RWPE2 (cell line): ENCODE measurements at regions not wholly inside any gene's neighbourhood (a gene's known extent, or its start where the extent isn't known, plus 50 kb on each side); places are given as distances from the start of the nearest gene placed in this dataset.

ENCODE experiments used
- ATAC-seq: fragments of 200-7000 bp; cut with Tn5 transposase; 3 replicates; pipeline ENCODE4 v1.9.1; 2021; ENCODE audit warnings: low read depth
- DNase-seq: peaks from one replicate; pipeline ENCODE4 v3.0.0-alpha.2; 2020; ENCODE audit warnings: low spot score
- H3K27ac ChIP-seq: fragments of 450-650 bp; 2 replicates; pipeline ENCODE4 v1.5.1; 2017; ENCODE audit warnings: mild to moderate bottlenecking; ENCODE audit not compliant: poor library complexity, severe bottlenecking
- H3K27me3 ChIP-seq: fragments of 250-450 bp; sonication (Bioruptor Pico); 2 replicates; pipeline ENCODE4 v1.5.1; 2021; ENCODE audit warnings: mild to moderate bottlenecking, moderate library complexity; ENCODE audit not compliant: insufficient read depth, poor library complexity, severe bottlenecking
- H3K36me3 ChIP-seq: fragments of 250-450 bp; sonication (Bioruptor Pico); 2 replicates; pipeline ENCODE4 v1.5.1; 2020; ENCODE audit warnings: low read depth, mild to moderate bottlenecking, moderate library complexity
- H3K4me1 ChIP-seq: fragments of 250-450 bp; sonication (Bioruptor Pico); 2 replicates; pipeline ENCODE4 v1.5.1; 2021; ENCODE audit warnings: mild to moderate bottlenecking, moderate library complexity; ENCODE audit not compliant: insufficient read depth, poor library complexity, severe bottlenecking
- H3K4me3 ChIP-seq: fragments of 250-450 bp; sonication (Bioruptor Pico); 2 replicates; pipeline ENCODE4 v1.5.1; 2021; ENCODE audit warnings: mild to moderate bottlenecking, moderate library complexity; ENCODE audit not compliant: severe bottlenecking
- H3K9me3 ChIP-seq: fragments of 250-450 bp; sonication (Bioruptor Pico); 2 replicates; pipeline ENCODE4 v1.5.1; 2021; ENCODE audit warnings: mild to moderate bottlenecking, moderate library complexity; ENCODE audit not compliant: severe bottlenecking
- TF ChIP-seq, protein P1 (sequence below): fragments of 450-650 bp; IDR thresholded peaks from one replicate; pipeline ENCODE4 v1.5.1; 2017; ENCODE audit warnings: mild to moderate bottlenecking, moderate library complexity; ENCODE audit not compliant: poor library complexity, severe bottlenecking

DNA sequence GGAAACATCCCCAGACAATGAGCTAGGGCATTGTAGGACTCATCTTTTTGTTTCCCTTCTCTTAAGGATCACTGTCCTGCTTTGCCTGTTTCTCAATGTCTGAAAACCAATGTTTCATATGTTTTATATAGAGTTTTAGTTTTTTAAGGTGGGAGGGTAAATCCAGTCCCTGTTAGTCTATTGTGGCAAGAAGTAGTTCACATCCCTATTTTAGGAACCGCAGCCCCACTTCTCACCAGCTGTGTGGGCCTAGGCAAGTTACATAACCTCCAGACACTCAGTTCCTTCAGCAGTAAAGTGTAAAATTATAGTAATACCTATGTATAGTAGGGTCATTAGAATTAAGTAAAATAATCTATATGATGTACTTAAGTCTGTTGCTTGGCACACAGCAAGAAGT lies 105.8 kb upstream of the WLS start:
- no peak for DNase-seq
- H3K4me3 ChIP-seq = no peak overlapping the region

GRCh38 chr1:68332041-68332440 lies 99.7 kb upstream of the WLS start:
- ATAC-seq (no peak), DNase-seq (no peak)
- TF ChIP-seq, protein P1, sequence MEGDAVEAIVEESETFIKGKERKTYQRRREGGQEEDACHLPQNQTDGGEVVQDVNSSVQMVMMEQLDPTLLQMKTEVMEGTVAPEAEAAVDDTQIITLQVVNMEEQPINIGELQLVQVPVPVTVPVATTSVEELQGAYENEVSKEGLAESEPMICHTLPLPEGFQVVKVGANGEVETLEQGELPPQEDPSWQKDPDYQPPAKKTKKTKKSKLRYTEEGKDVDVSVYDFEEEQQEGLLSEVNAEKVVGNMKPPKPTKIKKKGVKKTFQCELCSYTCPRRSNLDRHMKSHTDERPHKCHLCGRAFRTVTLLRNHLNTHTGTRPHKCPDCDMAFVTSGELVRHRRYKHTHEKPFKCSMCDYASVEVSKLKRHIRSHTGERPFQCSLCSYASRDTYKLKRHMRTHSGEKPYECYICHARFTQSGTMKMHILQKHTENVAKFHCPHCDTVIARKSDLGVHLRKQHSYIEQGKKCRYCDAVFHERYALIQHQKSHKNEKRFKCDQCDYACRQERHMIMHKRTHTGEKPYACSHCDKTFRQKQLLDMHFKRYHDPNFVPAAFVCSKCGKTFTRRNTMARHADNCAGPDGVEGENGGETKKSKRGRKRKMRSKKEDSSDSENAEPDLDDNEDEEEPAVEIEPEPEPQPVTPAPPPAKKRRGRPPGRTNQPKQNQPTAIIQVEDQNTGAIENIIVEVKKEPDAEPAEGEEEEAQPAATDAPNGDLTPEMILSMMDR = no peak
- H3K27me3 ChIP-seq = no peaks in the 10 kb centered on the region
- H3K4me1 ChIP-seq = no peaks in the 10 kb centered on the region
- H3K9me3 ChIP-seq = no peaks in the 10 kb centered on the region
- H3K4me3 ChIP-seq = no peak overlapping the region
- H3K27ac ChIP-seq = no peak overlapping the region
- no peaks in the 10 kb centered on the region for H3K36me3 ChIP-seq

More for the DNA sequence above, 105.8 kb upstream of the WLS start:
- no peaks in the 10 kb centered on the region for H3K36me3 ChIP-seq
- no peak overlapping the region for H3K27ac ChIP-seq
- H3K9me3 ChIP-seq = no peaks in the 10 kb centered on the region
- TF ChIP-seq, protein P1 = no peak
- no peaks in the 10 kb centered on the region for H3K27me3 ChIP-seq
- ATAC-seq = no peak
- no peaks in the 10 kb centered on the region for H3K4me1 ChIP-seq

DNA sequence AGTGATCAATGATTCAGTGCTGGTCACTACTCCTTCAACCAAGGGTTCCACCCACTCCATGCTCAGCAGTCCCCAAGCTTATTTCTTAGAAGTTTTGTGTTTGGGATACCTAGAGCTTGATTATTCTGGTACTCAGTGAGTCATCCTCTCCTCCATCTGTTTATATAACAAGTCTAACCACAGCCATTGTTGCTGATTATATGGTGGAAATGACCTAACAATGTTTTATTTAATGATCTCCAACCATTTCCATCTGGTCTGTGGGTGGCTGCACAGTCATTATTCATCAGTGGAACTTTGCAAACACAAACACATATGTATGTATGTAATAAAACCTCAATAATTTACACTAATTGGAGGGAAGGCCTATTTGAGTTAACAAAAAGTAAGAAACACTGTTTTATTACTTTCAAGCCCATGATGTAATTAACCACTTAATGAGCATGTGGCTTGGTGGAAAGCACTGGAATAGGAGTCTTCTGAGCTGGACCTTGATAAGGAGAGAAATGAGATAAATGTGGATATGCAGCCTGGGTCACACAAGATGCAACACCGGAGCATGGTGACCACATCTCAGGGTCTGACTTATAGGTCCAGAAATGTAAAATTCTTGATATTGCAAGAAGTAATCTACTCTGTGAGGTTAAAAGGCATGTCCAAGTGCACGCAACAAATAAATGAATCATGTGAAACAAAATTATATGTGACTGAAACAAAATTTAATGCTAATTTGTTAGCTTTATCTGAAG lies 99.0 kb upstream of the WLS start:
- H3K4me1 ChIP-seq = no peaks in the 10 kb centered on the region
- ATAC-seq = peak; percentile 76
- no peak for DNase-seq
- H3K27me3 ChIP-seq = no peaks in the 10 kb centered on the region
- no peaks in the 10 kb centered on the region for H3K36me3 ChIP-seq
- H3K27ac ChIP-seq = no peak overlapping the region
- no peak overlapping the region for H3K4me3 ChIP-seq
- no peaks in the 10 kb centered on the region for H3K9me3 ChIP-seq
- TF ChIP-seq, protein P1 = no peak

- ATAC-seq (no peak), DNase-seq (no peak)
- no peaks in the 10 kb centered on the region for H3K4me1 ChIP-seq
- H3K27me3 ChIP-seq = no peaks in the 10 kb centered on the region
- TF ChIP-seq, protein P1 = no peak
- H3K4me3 ChIP-seq = no peak overlapping the region
- no peaks in the 10 kb centered on the region for H3K9me3 ChIP-seq
- no peak overlapping the region for H3K27ac ChIP-seq
- no peaks in the 10 kb centered on the region for H3K36me3 ChIP-seq
These were observed 98.1 kb upstream of the WLS start for GRCh38 chr1:68330391-68330790.

- Histone ChIP-seq H3K27me3 (no peaks in the 10 kb centered on the region), H3K9me3 (no peaks in the 10 kb centered on the region), H3K27ac (no peak overlapping the region), H3K36me3 (no peaks in the 10 kb centered on the region), H3K4me3 (no peak overlapping the region), H3K4me1 (no peaks in the 10 kb centered on the region)
- TF ChIP-seq, protein P1 = no peak
- ATAC-seq = no peak
- no peak for DNase-seq
These were observed 96.9 kb upstream of the WLS start for GRCh38 chr1:68329096-68329835.
